GM19463 (cell line): ENCODE measurements at regions not wholly inside any gene's neighbourhood (a gene's known extent, or its start where the extent isn't known, plus 50 kb on each side); places are given as distances from the start of the nearest gene placed in this dataset.
A peak's percentile ranks its signal among the peaks of the same experiment; 100 is the strongest.
"Not testable (repeated sequence)": the region's sequence is repeated elsewhere in the genome, so short reads cannot be mapped to it uniquely, and the experiment has no call there.

ENCODE experiments used
- ATAC-seq: cut with Tn5 transposase; IDR thresholded peaks from one replicate; pipeline ENCODE4 v1.9.1; 2021; ENCODE audit warnings: mild to moderate bottlenecking, moderate library complexity; ENCODE audit not compliant: unreplicated experiment

DNA sequence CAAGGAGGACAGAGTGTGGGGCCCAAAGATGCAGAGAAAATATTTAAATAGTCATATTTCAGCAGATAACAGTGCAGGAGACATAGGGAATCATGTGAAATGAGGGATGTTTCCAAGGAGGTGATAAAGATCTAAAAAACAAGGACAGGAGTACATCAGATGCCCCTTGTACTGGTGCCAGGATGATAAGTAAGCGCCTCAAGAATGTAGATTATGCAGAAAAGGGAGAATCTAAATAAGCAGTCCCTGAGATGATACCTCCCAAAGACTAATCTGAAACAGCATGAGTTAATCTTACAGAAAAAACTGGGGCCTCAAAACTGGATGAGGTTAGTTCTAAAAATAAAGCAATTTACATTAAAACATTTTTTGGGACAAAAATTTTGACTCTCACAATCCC lies 136.1 kb upstream of the WDFY3 start:
- no peak for ATAC-seq

DNA sequence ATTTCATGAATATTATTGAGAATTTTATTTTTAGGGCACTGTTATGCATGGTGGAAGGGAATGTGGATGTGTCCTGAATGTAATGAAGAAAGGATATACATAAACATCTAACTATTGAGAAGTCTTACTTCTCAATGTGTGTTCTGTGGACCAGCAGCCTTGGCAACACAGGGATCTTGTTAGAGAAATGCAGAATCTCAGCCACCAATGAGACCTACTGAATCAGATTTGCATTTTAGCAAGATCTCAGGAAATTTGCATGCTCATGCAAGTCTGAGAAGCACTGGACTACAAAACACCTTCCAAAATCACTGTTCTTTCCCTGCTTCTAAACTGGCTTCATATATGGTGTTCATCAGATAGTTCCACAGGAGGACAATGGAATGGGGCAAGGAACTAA lies 139.7 kb upstream of the WDFY3 start:
- ATAC-seq: no peak

DNA sequence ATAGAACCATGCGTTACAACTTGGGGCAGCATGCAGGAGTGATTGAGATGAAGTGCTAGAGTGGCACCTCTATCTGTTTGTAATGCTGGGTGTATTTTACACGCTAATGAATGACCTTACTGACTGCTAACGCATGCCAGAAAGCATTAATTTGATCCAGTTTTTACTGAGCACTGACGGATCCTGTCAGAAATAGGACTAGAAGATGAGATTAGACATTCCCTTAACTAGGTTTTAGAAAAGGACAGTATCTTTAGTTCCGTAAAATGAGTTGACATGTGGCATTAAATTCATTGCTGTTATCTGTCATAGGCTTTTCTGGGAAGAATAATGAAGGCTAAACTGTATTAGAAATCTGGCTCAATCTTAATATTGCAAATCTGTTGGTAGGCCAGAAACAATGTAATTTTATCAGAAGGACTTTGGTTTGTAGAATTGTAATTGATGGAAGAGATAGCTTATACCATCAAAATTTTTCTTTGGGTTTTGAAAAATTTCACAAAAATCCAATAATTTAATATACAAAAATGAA lies 140.4 kb upstream of the WDFY3 start:
- no peak for ATAC-seq

DNA sequence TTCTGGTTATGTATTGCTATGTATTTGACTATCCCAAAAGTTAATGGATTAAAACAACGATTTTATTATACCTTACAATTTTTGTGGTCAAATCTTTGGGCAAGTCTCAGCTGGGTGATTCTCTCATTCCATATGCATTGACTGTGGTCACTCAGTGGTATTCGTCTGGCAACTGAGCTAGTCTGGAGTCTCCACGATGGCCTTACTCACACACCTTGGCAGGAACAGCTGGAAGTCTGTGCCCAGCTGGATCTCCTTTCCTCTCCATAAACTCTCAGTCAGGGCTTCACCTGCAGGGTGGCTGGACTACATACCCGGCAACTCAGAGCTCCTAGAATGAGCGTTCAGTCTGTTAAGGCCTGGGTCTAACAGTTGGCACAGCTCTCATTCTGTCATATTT lies 141.1 kb upstream of the WDFY3 start:
- ATAC-seq: no peak

DNA sequence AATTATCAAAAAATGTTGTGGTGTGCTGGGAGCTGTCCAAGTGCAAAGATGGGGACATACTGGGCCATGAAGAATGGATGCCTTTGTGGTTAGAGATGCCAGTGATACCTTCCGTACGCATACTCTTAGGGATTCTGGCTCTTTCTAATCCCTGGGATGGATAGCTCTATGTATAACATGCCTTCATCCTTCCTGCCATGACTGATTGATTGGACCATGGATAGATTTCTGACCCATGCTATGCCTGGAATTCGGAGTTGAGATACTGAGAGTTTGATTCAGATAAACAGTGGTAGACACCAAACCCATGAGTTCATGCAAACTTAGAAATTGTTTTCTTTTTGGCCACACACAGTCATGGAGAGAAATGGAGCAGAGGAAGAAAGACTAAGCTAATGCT lies 147.2 kb upstream of the WDFY3 start:
- no peak for ATAC-seq

DNA sequence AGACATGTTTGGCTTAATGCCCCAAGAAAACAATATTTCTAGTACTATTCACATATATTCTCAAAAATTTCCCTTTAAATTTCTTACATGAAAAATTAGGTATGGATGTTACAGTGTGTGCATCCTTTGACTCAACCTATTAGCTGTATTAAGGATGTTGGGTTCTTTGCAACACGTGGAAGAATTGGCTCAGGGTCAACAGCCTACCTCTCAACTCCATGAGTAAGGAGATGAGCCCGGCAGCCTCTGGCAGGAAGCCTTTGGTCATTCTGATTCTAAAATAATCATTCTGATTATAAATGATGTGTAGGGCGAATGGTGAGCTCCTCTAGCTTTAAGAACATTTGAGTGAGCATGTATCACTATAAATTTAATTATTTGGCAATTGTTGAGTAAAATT lies 148.0 kb upstream of the WDFY3 start:
- no peak for ATAC-seq

DNA sequence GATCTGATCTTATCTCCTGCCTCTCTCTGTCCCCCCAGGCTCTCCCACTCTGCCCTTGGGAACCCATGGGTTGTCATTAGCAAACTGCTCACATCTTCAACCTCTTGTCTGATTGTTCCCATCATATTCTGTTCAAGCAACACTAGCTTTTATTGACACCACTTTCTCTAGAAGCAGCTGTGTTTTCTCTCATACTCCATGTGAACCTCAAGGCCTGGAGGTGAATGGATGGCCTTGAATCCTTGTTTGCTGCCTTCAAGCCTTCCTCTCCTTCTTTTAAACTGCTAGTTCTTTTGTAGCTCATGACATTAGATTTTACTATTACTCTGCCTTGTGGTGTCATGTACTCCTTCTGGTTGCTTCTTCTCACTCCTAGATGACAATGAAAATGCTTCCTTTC lies 149.5 kb upstream of the WDFY3 start:
- no peak for ATAC-seq

DNA sequence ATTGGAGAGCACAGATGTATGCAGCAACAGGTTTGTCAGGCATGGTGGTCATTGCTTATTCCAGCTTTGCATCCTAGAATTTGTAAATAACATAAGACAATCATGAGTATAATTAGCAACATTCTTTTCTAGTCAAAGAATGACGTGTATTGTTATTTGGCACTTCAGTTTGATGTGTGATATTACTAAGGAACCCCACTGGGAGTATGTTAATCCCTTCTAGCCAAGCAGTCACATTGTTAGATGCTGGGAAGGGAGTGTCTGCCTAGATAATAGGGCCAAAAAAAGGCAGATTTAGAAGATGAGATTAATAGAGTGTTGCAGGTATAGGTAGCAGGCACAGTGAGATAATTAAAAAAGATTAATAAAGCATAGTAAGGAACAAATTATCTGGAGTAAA lies 159.2 kb upstream of the WDFY3 start:
- ATAC-seq: no peak

DNA sequence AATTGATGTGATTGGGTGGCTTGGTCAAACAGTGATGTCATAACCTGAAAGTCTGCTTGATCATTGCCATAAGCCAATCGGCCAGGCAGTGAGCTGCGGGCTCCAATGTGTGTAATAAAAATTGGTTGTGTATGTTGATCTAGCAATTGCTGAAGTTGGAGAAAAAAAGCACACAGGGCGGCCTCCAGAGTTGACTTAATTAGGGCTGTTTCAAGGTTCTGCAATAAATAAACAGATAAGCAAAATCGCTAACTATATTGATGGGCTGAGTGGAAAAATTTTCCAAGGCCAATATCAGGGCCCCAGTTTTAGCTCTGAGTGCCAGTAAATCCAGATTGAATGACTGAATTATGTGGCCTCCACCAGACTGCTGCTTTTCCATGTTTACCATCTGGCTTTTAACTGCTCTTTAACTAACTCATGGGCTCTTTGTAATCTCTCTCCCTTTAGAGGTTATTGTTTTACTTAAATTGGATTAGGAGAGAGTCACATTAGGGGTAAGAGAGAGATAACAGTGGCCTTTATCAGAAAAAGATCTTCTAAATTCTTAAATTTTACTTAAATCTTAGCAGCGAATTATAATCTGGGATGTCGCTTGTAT lies 160.6 kb upstream of the WDFY3 start:
- ATAC-seq: no peak

DNA sequence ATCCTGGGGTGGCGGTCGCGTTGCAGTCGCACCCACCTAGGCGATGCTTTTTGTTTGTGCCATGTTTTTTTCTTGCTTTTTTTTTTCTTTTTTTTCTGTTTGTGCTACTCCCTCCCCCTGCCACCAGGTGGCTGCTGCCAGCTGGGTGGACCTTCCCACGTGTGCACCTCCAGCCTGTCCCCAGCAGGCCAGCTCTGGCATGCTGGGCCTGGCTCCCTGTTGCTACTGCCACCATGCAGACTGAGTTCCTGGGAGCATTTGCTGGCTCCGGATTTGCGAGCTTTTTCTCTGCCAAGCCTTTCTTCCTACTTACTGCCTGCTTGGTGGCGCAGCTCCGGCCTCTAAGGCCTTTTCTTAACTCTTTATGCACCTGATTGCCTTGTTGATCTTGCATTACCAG lies 161.2 kb upstream of the WDFY3 start:
- ATAC-seq: peak; percentile 99

DNA sequence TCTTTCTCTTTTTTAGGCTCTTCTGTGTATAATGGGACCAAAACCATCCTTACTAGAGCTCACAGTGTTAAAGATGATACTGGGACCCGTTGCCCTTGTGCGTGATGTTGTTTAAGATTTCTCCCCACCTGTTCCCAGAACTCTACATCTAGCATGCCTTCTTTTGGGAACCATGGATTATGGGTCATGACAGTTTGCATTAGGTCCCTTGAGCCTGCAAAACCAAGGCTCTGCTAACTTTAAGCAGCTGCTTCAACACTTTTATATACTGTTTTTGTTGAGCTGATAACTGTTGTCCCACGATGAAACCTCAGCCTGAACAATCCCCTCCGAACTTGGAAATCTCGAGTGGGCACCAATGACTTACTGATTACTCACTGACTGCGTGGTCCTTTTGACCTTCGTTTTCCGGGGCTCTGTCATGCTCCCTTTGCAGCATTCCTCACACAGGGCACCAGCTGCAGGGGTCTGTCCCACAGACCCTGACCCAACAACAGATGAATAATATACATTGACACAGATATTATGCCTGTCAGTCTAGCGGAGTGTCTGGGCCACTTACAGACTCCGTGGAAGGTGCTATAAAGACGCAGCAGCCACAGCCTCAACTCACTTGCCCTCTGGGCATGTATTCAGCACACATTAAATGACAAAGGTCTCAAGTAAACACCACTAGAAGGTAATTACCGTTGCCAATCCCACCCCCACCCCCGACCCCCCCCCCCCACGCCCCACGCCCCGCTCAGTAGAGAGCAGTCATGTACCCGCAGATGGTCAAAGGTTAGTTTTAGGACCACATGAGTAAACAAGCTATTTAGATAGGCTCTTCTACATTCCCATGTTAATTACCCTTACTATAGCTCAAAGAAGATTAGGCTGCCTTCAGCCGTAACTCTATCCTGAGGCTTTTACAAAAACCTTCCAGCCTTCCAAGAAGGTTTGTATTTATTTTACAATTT lies 162.0 kb upstream of the WDFY3 start:
- ATAC-seq: no peak

DNA sequence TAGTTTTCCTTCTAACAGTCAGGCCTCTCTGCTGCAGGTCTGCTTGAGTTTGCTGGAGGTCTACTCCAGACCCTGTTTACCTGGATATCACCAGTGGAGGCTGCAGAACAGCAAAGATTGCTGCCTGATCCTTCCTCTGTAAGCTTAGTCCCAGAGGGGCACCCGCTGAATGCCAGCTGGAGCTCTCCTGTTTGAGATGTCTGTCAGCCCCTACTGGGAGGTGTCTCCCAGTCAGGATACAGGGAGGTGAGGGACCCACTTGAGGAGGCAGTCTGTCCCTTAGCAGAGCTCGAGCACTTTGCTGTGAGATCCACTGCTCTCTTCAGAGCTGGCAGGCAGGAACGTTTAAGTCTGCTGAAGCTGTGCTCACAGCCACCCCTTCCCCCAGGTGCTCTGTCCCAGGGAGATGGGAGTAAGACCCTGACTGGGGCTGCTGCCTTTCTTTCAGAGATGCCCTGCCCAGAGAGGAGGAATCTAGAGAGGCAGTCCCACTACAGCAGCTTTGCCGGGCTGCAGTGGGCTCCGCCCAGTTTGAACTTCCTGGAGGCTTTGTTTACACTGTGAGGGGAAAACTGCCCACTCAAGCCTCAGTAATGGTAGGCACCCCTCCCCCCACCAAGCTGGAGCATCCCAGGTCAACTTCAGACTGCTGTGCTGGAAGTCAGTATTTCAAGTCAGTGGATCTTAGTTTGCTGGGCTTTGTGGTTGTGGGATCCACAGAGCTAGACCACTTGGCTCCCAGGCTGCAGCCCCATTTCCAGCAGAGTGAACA lies 163.1 kb upstream of the WDFY3 start:
- ATAC-seq: not testable (repeated sequence)

DNA sequence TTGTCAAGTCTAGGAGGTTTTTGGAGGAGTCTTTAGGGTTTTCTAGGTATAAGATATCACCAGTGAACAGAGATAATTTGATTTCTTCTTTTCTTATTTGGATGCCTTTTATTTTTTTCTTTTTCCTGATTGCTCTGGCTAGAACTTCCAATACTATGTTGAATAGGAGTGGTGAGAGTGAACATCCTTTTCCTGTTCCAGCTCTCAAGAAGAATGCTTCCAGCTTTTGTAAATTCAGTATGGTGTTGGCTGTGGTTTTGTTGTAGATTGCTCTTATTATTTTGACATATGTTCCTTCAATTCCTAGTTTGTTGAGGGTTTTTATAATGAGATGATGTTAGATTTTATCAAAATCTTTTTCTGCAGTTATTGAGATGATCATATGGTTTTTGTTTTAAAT lies 165.6 kb upstream of the WDFY3 start:
- ATAC-seq: no peak

DNA sequence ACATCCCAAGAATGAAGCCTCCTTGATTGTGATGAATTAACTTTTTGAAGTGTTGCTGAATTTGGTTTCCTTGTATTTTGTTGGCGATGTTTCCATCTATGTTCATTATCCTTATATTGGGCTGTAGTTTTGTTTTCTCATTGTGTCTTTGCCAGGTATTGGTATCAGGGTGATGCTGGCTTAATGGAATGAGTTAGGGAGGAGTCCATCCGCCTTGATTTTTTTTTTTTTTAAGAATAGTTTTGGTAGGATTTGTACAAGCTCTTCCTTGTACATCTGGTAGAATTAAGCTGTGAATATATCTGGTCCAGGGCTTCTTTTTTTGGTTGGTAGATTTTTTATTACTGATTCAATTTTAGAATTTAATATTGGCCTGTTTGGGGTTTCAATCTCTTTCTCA lies 166.1 kb upstream of the WDFY3 start:
- ATAC-seq: no peak

DNA sequence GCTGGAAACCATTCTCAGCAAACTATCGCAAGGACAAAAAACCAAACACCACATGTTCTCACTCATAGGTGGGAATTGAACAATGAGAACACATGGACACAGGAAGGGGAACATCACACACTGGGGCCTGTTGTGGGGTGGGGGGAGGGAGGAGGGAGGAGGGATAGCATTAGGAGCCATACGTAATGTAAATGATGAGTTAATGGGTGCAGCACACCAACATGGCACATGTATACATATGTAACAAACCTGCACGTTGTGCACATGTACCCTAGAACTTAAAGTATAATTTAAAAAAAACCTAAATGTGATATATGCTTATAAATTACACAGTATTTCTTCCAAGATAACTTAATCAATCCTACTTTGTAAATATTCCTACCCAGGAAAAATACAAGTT lies 173.3 kb upstream of the WDFY3 start:
- not testable (repeated sequence) for ATAC-seq

DNA sequence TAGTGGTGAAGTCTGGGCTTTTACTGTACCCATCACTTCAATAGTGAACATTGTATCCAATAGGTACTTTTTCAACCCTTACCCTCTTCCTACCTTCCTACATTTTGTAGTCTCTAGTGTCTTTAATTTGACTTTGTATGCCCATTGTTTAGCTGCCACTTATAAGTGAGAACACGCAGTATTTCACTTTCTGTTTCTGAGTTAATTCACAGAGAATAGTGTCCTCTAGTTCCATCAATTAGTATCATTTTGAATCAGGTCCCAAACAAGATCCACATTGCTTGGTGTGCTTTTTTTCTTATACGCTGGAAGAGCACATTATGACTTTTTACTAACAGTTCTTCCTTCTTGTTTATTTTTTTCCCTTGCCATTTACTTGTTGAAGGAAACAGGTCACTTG lies 176.0 kb upstream of the WDFY3 start:
- ATAC-seq: peak; percentile 61

DNA sequence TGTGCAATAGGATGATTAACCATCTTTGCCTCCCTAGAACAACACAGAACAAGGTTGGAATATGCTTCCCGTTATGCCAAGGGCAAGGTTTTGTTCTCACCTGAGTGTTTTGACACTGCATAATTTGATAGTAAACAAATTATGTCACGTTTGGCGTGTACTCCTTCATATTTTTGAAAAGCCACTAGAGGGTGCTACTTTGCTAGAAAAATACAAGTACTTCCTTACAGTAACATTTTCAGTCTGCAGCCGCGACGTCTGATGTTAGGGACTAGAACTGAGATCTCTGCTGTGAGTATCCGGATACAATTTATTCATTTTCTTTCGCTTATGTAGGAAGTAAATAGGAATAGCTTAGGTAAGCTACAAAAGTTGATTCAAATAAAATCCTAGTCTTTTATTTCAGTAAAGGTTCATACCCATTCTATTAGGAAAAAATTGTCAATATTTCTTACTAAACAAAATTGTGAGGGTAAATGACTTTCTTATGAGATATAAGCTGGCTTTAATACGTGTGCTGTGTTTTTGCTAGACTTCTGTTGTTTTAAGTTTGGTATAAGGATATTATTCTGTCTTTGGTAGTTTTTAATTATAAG lies 181.1 kb upstream of the WDFY3 start:
- peak; percentile 82 for ATAC-seq

DNA sequence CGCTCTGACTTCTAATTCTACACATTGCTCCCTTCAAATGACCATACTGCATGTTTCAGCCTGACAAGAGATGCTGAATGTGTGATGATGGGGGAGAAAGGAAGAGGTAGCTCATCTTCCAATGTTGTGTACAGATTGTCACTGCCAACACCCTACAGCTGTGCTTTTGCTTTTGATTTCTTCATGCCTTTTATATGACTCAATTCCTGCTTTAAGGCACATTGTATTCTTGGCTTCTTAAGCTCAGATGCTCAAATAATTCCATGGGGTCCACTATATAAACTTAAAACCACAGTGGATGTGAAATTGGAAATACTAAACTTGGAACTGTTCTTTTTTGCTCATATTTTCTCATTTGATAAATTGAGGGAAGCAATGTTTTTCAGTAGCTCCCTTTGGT lies 183.2 kb upstream of the WDFY3 start:
- ATAC-seq: no peak

DNA sequence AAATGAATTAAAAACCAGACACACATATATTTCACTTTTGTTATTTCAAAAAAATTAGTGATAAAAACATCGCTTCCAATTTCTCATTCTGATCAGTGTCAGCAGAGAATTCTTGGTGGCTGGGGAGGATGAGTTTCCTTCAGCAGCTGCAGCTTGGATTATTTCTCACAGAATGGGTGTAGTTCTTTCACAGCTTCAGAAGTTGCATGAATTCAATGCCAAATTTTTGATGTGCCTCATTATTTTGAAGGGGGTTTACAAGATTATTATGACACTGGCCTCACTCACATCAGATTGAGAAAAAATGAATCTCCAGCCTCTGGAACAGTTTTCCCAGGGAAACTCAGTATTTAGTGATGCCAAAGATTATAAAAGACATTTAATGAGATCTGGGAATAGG lies 184.9 kb upstream of the WDFY3 start:
- no peak for ATAC-seq

DNA sequence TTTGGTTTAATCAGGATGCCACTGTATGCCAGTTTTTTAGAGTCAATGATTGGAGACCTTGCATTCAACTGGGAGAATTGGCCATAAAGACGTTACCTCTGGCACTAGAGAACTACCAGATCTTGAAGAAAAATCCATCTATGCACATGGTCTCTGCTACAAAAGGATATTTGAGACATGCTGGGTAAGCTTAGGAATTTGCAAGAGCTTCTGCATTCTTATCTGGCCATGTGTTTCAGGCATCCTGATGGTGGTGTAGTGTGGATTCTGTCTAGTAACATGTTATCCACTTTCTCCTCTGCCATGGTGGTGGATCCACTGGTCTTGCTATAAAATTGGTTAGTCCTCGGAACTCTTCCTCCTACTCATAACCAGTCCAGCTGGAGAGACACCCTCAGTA lies 185.3 kb upstream of the WDFY3 start:
- no peak for ATAC-seq

DNA sequence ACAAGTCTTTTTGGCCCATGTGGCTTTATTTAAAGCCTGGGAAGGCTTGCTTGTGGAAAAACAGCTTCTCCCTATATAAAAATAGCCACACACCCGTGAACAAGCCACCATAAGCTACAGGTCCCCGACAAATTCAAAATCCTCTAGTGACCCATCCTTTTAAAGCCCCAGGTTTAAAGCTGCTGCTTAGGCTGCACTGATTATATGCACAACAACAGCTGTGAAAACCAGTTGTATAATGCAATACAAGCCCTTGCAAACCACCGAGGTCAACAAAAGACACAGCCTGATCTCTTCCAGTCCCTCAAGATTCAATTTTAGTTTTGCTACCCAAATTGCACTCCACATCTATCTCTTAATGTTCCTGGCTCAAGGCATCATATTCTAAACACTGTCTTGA lies 186.0 kb upstream of the WDFY3 start:
- ATAC-seq: no peak
